ENCODE measurements at regions not wholly inside any gene's neighbourhood (a gene's known extent, or its start where the extent isn't known, plus 50 kb on each side); places are given as distances from the start of the nearest gene placed in this dataset.

GRCh38 chr13:72126424-72126823 lies 259.4 kb upstream of the DACH1 start:
- no peaks in the 10 kb centered on the region for H3K79me2 ChIP-seq (ENCODE audit: insufficient read depth, low read depth)
- H3K36me3 ChIP-seq (ENCODE audit: insufficient read depth): no peaks in the 10 kb centered on the region
- H3K4me1 ChIP-seq (ENCODE audit: low read depth, poor library complexity, severe bottlenecking): no peaks in the 10 kb centered on the region
- no peak overlapping the region for H3K9ac ChIP-seq
- H4K20me1 ChIP-seq (ENCODE audit: insufficient read depth): no peaks in the 10 kb centered on the region
- H3K27me3 ChIP-seq (ENCODE audit: insufficient read depth, low read depth): no peaks in the 10 kb centered on the region
- H3K27ac ChIP-seq: no peak overlapping the region
- no peak overlapping the region for H3K4me2 ChIP-seq
- H2AFZ ChIP-seq (ENCODE audit: low read depth): no peak overlapping the region
- TF ChIP-seq CTCF (conservative IDR thresholded peaks at IDR 0.05; ENCODE audit: low read depth, low read length): no peak
- no peak overlapping the region for H3K4me3 ChIP-seq (IDR thresholded peaks at IDR 0.05; ENCODE audit: insufficient read depth, low read depth, low read length)

- no peaks in the 10 kb centered on the region for H4K20me1 ChIP-seq (ENCODE audit: insufficient read depth)
- H3K4me3 ChIP-seq (IDR thresholded peaks at IDR 0.05; ENCODE audit: insufficient read depth, low read depth, low read length): no peak overlapping the region
- no peaks in the 10 kb centered on the region for H3K27me3 ChIP-seq (ENCODE audit: insufficient read depth, low read depth)
- H2AFZ ChIP-seq (ENCODE audit: low read depth): no peak overlapping the region
- H3K79me2 ChIP-seq (ENCODE audit: insufficient read depth, low read depth): no peaks in the 10 kb centered on the region
- H3K9ac ChIP-seq: no peak overlapping the region
- no peak for TF ChIP-seq CTCF (conservative IDR thresholded peaks at IDR 0.05; ENCODE audit: low read depth, low read length)
- H3K27ac ChIP-seq: no peak overlapping the region
- H3K36me3 ChIP-seq (ENCODE audit: insufficient read depth): no peaks in the 10 kb centered on the region
- H3K4me1 ChIP-seq (ENCODE audit: low read depth, poor library complexity, severe bottlenecking): no peaks in the 10 kb centered on the region
- no peak overlapping the region for H3K4me2 ChIP-seq
Measured at GRCh38 chr13:72125561-72125960, 258.6 kb upstream of the DACH1 start.

GRCh38 chr13:72122661-72123255 lies 255.8 kb upstream of the DACH1 start:
- H3K4me2 ChIP-seq: no peak overlapping the region
- no peak overlapping the region for H2AFZ ChIP-seq (ENCODE audit: low read depth)
- no peaks in the 10 kb centered on the region for H3K27me3 ChIP-seq (ENCODE audit: insufficient read depth, low read depth)
- H4K20me1 ChIP-seq (ENCODE audit: insufficient read depth): no peaks in the 10 kb centered on the region
- H3K27ac ChIP-seq: no peak overlapping the region
- H3K9ac ChIP-seq: no peak overlapping the region
- TF ChIP-seq CTCF (conservative IDR thresholded peaks at IDR 0.05; ENCODE audit: low read depth, low read length): no peak
- H3K4me3 ChIP-seq (IDR thresholded peaks at IDR 0.05; ENCODE audit: insufficient read depth, low read depth, low read length): no peak overlapping the region
- no peaks in the 10 kb centered on the region for H3K4me1 ChIP-seq (ENCODE audit: low read depth, poor library complexity, severe bottlenecking)
- H3K36me3 ChIP-seq (ENCODE audit: insufficient read depth): no peaks in the 10 kb centered on the region
- H3K79me2 ChIP-seq (ENCODE audit: insufficient read depth, low read depth): no peaks in the 10 kb centered on the region

- Histone ChIP-seq H3K4me2 (no peak overlapping the region), H3K27me3 (ENCODE audit: insufficient read depth, low read depth) (no peaks in the 10 kb centered on the region), H3K79me2 (ENCODE audit: insufficient read depth, low read depth) (no peaks in the 10 kb centered on the region), H2AFZ (ENCODE audit: low read depth) (no peak overlapping the region), H3K9ac (no peak overlapping the region), H3K27ac (no peak overlapping the region), H3K36me3 (ENCODE audit: insufficient read depth) (no peaks in the 10 kb centered on the region), H4K20me1 (ENCODE audit: insufficient read depth) (no peaks in the 10 kb centered on the region), H3K4me1 (ENCODE audit: low read depth, poor library complexity, severe bottlenecking) (no peaks in the 10 kb centered on the region), H3K4me3 (IDR thresholded peaks at IDR 0.05; ENCODE audit: insufficient read depth, low read depth, low read length) (no peak overlapping the region)
- TF ChIP-seq CTCF (conservative IDR thresholded peaks at IDR 0.05; ENCODE audit: low read depth, low read length): no peak
Measured at GRCh38 chr13:72121466-72121865, 254.5 kb upstream of the DACH1 start.
